ACC112 (cell line): ENCODE measurements at regions not wholly inside any gene's neighbourhood (a gene's known extent, or its start where the extent isn't known, plus 50 kb on each side); places are given as distances from the start of the nearest gene placed in this dataset.

Experiments
- H2AFZ ChIP-seq: fragments of 200-600 bp; sonication (generic); one replicate; pipeline ENCODE4 v1.6.0; 2017; ENCODE audit warnings: antibody characterized with exemption, low read length; ENCODE audit not compliant: unreplicated experiment
- H3K27ac ChIP-seq: fragments of 200-600 bp; sonication (generic); 2 replicates; pipeline ENCODE4 v1.5.1; 2014; ENCODE audit warnings: low read depth, mild to moderate bottlenecking, antibody characterized with exemption, low read length, moderate library complexity
- H3K27me3 ChIP-seq: fragments of 200-600 bp; sonication (generic); 2 replicates; pipeline ENCODE4 v1.6.1; 2014; ENCODE audit warnings: mild to moderate bottlenecking, antibody characterized with exemption, low read length, moderate library complexity, mixed read lengths; ENCODE audit not compliant: insufficient read depth
- H3K36me3 ChIP-seq: fragments of 200-600 bp; sonication (generic); 2 replicates; pipeline ENCODE4 v1.6.1; 2016; ENCODE audit warnings: mild to moderate bottlenecking, antibody characterized with exemption, low read length, moderate library complexity, mixed read lengths; ENCODE audit not compliant: insufficient read depth
- H3K4me1 ChIP-seq: fragments of 200-600 bp; sonication (generic); one replicate; pipeline ENCODE4 v1.6.1; 2016; ENCODE audit warnings: low read length, mixed read lengths; ENCODE audit not compliant: insufficient read depth, unreplicated experiment, control insufficient read depth
- H3K4me3 ChIP-seq: fragments of 200-600 bp; sonication (generic); 2 replicates; pipeline ENCODE4 v1.5.1; 2014; ENCODE audit warnings: mild to moderate bottlenecking, low read depth, low read length
- H3K79me2 ChIP-seq: fragments of 200-600 bp; sonication (generic); one replicate; pipeline ENCODE4 v1.6.0; 2016; ENCODE audit warnings: low read length; ENCODE audit not compliant: control insufficient read depth, unreplicated experiment, insufficient read depth

- H2AFZ ChIP-seq, result no peak overlapping the region
Measured at GRCh38 chr3:83513051-83513450, 1445.7 kb upstream of the CADM2 start.

GRCh38 chr3:83513677-83514076, 1445.1 kb upstream of the CADM2 start:
- H3K27ac ChIP-seq, result no peak overlapping the region
- no peaks in the 10 kb centered on the region for H3K79me2 ChIP-seq
- H3K36me3 ChIP-seq, result no peaks in the 10 kb centered on the region
- H3K4me3 ChIP-seq, result no peak overlapping the region
- H2AFZ ChIP-seq, result no peak overlapping the region
- no peaks in the 10 kb centered on the region for H3K27me3 ChIP-seq
- H3K4me1 ChIP-seq, result no peaks in the 10 kb centered on the region

More at GRCh38 chr3:83513051-83513450, 1445.7 kb upstream of the CADM2 start:
- no peak overlapping the region for H3K27ac ChIP-seq
- H3K27me3 ChIP-seq, result no peaks in the 10 kb centered on the region
- H3K36me3 ChIP-seq, result no peaks in the 10 kb centered on the region
- H3K79me2 ChIP-seq, result no peaks in the 10 kb centered on the region
- H3K4me3 ChIP-seq, result no peak overlapping the region
- H3K4me1 ChIP-seq, result no peaks in the 10 kb centered on the region

- Histone ChIP-seq H3K27ac (no peak overlapping the region), H3K4me3 (no peak overlapping the region), H3K27me3 (no peaks in the 10 kb centered on the region), H3K4me1 (no peaks in the 10 kb centered on the region), H3K36me3 (no peaks in the 10 kb centered on the region), H3K79me2 (no peaks in the 10 kb centered on the region), H2AFZ (no peak overlapping the region)
Measured at GRCh38 chr3:83514130-83514914, 1444.5 kb upstream of the CADM2 start.

- H3K4me1 ChIP-seq, result no peaks in the 10 kb centered on the region
- H3K36me3 ChIP-seq, result no peaks in the 10 kb centered on the region
- H2AFZ ChIP-seq, result no peak overlapping the region
- no peaks in the 10 kb centered on the region for H3K79me2 ChIP-seq
- no peak overlapping the region for H3K27ac ChIP-seq
- H3K4me3 ChIP-seq, result no peak overlapping the region
- H3K27me3 ChIP-seq, result no peaks in the 10 kb centered on the region
Measured at GRCh38 chr3:83515123-83515522, 1443.7 kb upstream of the CADM2 start.

- Histone ChIP-seq H3K27ac (no peak overlapping the region), H2AFZ (no peak overlapping the region), H3K27me3 (no peaks in the 10 kb centered on the region), H3K4me3 (no peak overlapping the region), H3K79me2 (no peaks in the 10 kb centered on the region), H3K36me3 (no peaks in the 10 kb centered on the region), H3K4me1 (no peaks in the 10 kb centered on the region)
Measured at GRCh38 chr3:83523470-83524073, 1435.2 kb upstream of the CADM2 start.

GRCh38 chr3:83524901-83525300, 1433.9 kb upstream of the CADM2 start:
- H3K79me2 ChIP-seq, result no peaks in the 10 kb centered on the region
- no peaks in the 10 kb centered on the region for H3K36me3 ChIP-seq
- no peaks in the 10 kb centered on the region for H3K4me1 ChIP-seq
- H2AFZ ChIP-seq, result no peak overlapping the region
- no peak overlapping the region for H3K27ac ChIP-seq
- no peak overlapping the region for H3K4me3 ChIP-seq
- no peaks in the 10 kb centered on the region for H3K27me3 ChIP-seq

GRCh38 chr3:83559082-83559481, 1399.7 kb upstream of the CADM2 start:
- H3K4me3 ChIP-seq, result no peak overlapping the region
- no peak overlapping the region for H3K27ac ChIP-seq
- H3K79me2 ChIP-seq, result no peaks in the 10 kb centered on the region
- no peaks in the 10 kb centered on the region for H3K4me1 ChIP-seq
- H3K36me3 ChIP-seq, result no peaks in the 10 kb centered on the region
- H3K27me3 ChIP-seq, result no peaks in the 10 kb centered on the region
- no peak overlapping the region for H2AFZ ChIP-seq

GRCh38 chr3:83567935-83568334, 1390.9 kb upstream of the CADM2 start:
- Histone ChIP-seq H3K4me1 (no peaks in the 10 kb centered on the region), H3K27me3 (no peaks in the 10 kb centered on the region), H3K4me3 (no peak overlapping the region), H3K27ac (no peak overlapping the region), H3K79me2 (no peaks in the 10 kb centered on the region), H3K36me3 (no peaks in the 10 kb centered on the region), H2AFZ (no peak overlapping the region)

GRCh38 chr3:83581546-83581945, 1377.2 kb upstream of the CADM2 start:
- no peak overlapping the region for H3K27ac ChIP-seq
- no peaks in the 10 kb centered on the region for H3K27me3 ChIP-seq
- H3K4me1 ChIP-seq, result no peaks in the 10 kb centered on the region

GRCh38 chr3:83601704-83602103, 1357.1 kb upstream of the CADM2 start:
- no peaks in the 10 kb centered on the region for H3K4me1 ChIP-seq
- no peaks in the 10 kb centered on the region for H3K27me3 ChIP-seq
- H2AFZ ChIP-seq, result no peak overlapping the region
- H3K79me2 ChIP-seq, result no peaks in the 10 kb centered on the region
- H3K27ac ChIP-seq, result no peak overlapping the region
- no peaks in the 10 kb centered on the region for H3K36me3 ChIP-seq
- no peak overlapping the region for H3K4me3 ChIP-seq

More at GRCh38 chr3:83581546-83581945, 1377.2 kb upstream of the CADM2 start:
- no peaks in the 10 kb centered on the region for H3K36me3 ChIP-seq
- no peak overlapping the region for H2AFZ ChIP-seq
- no peaks in the 10 kb centered on the region for H3K79me2 ChIP-seq
- no peak overlapping the region for H3K4me3 ChIP-seq

GRCh38 chr3:83622526-83622925, 1336.3 kb upstream of the CADM2 start:
- no peaks in the 10 kb centered on the region for H3K36me3 ChIP-seq

More at GRCh38 chr3:83622526-83622925, 1336.3 kb upstream of the CADM2 start:
- no peaks in the 10 kb centered on the region for H3K4me1 ChIP-seq
- H3K27me3 ChIP-seq, result no peaks in the 10 kb centered on the region
- H2AFZ ChIP-seq, result no peak overlapping the region
- no peak overlapping the region for H3K27ac ChIP-seq
- H3K4me3 ChIP-seq, result no peak overlapping the region
- H3K79me2 ChIP-seq, result no peaks in the 10 kb centered on the region
